ENCODE measurements at regions not wholly inside any gene's neighbourhood (a gene's known extent, or its start where the extent isn't known, plus 50 kb on each side); places are given as distances from the start of the nearest gene placed in this dataset.

- no peak for TF ChIP-seq CTCF (IDR thresholded peaks at IDR 0.05)
- TF ChIP-seq POLR2A (IDR thresholded peaks at IDR 0.05): no peak
These were observed 140.2 kb upstream of the ADAMTS18 start for GRCh38 chr16:77574867-77575624.
